ENCODE measurements at regions not wholly inside any gene's neighbourhood (a gene's known extent, or its start where the extent isn't known, plus 50 kb on each side); places are given as distances from the start of the nearest gene placed in this dataset.

GRCh38 chr11:19577976-19578619 is 134.5 kb upstream of the NAV2 start:
- no peak for TF ChIP-seq CTCF (IDR thresholded peaks at IDR 0.05)

GRCh38 chr11:19577391-19577975 is 135.2 kb upstream of the NAV2 start:
- H3K36me3 ChIP-seq: no peaks in the 10 kb centered on the region
- no peaks in the 10 kb centered on the region for H3K9me3 ChIP-seq
- peaks cover 0 to 64% of the 10 kb centered on the region in 2 donors for H3K4me1 ChIP-seq
- TF ChIP-seq CTCF (IDR thresholded peaks at IDR 0.05): no peak
- H3K27me3 ChIP-seq: no peaks in the 10 kb centered on the region
- no peak overlapping the region for H3K4me3 ChIP-seq
- DNase-seq (ENCODE audit: low spot score): no peak
- H3K27ac ChIP-seq: peak overlapping the region; percentile 75 to 82

More at GRCh38 chr11:19577976-19578619, 134.5 kb upstream of the NAV2 start:
- Histone ChIP-seq H3K4me3 (no peak overlapping the region), H3K4me1 (peaks cover 0 to 60% of the 10 kb centered on the region in 2 donors), H3K27me3 (no peaks in the 10 kb centered on the region), H3K9me3 (no peaks in the 10 kb centered on the region), H3K27ac (peak overlapping the region; percentile 75 to 82), H3K36me3 (no peaks in the 10 kb centered on the region)
- no peak for DNase-seq (ENCODE audit: low spot score)

- H3K27ac ChIP-seq: peak overlapping the region; percentile 75 to 82
- DNase-seq (ENCODE audit: low spot score): no peak
- TF ChIP-seq CTCF (IDR thresholded peaks at IDR 0.05): no peak
- H3K9me3 ChIP-seq: no peaks in the 10 kb centered on the region
- H3K27me3 ChIP-seq: no peaks in the 10 kb centered on the region
- H3K4me1 ChIP-seq: peaks cover 0 to 64% of the 10 kb centered on the region in 2 donors
- H3K36me3 ChIP-seq: no peaks in the 10 kb centered on the region
- no peak overlapping the region for H3K4me3 ChIP-seq
These were observed 135.7 kb upstream of the NAV2 start for GRCh38 chr11:19576903-19577302.

GRCh38 chr11:19576054-19576453 is 136.6 kb upstream of the NAV2 start:
- H3K27ac ChIP-seq: no peak overlapping the region

GRCh38 chr11:19574916-19575315 is 137.7 kb upstream of the NAV2 start:
- H3K27ac ChIP-seq: no peak overlapping the region
- no peak for TF ChIP-seq CTCF (IDR thresholded peaks at IDR 0.05)

More at GRCh38 chr11:19576054-19576453, 136.6 kb upstream of the NAV2 start:
- peaks cover 0 to 64% of the 10 kb centered on the region in 2 donors for H3K4me1 ChIP-seq
- H3K36me3 ChIP-seq: no peaks in the 10 kb centered on the region
- no peaks in the 10 kb centered on the region for H3K27me3 ChIP-seq
- no peak for DNase-seq (ENCODE audit: low spot score)
- no peak for TF ChIP-seq CTCF (IDR thresholded peaks at IDR 0.05)
- H3K4me3 ChIP-seq: no peak overlapping the region
- no peaks in the 10 kb centered on the region for H3K9me3 ChIP-seq

More at GRCh38 chr11:19574916-19575315, 137.7 kb upstream of the NAV2 start:
- Histone ChIP-seq H3K4me3 (no peak overlapping the region), H3K27me3 (no peaks in the 10 kb centered on the region), H3K9me3 (no peaks in the 10 kb centered on the region), H3K36me3 (no peaks in the 10 kb centered on the region), H3K4me1 (peaks cover 0 to 60% of the 10 kb centered on the region in 2 donors)
- no peak for DNase-seq (ENCODE audit: low spot score)

Measured in right atrium auricular region (tissue), 2 donors.